Astrocyte of the cerebellum (primary cell): ENCODE measurements at regions not wholly inside any gene's neighbourhood (a gene's known extent, or its start where the extent isn't known, plus 50 kb on each side); places are given as distances from the start of the nearest gene placed in this dataset.

Experiments used
- DNase-seq: peaks from one replicate; pipeline ENCODE4 v3.0.0-alpha.2; 2011; ENCODE audit warnings: low read depth
- H3K4me3 ChIP-seq: 2 replicates; pipeline ENCODE4 v1.5.1; 2011; ENCODE audit warnings: mild to moderate bottlenecking, low read depth, low read length, moderate library complexity
- in situ Hi-C: cut with HindIII; loops from 2 replicates; pipeline ENCODE4 v1.10.0; 2017; ENCODE audit warnings: low sequenced_read_pairs
- TF ChIP-seq, protein P1 (sequence below): IDR thresholded peaks from 2 replicates; pipeline ENCODE4 v1.5.1; 2012; ENCODE audit warnings: low read length, low read depth, moderate library complexity, mild to moderate bottlenecking; ENCODE audit errors: missing control alignments

DNA sequence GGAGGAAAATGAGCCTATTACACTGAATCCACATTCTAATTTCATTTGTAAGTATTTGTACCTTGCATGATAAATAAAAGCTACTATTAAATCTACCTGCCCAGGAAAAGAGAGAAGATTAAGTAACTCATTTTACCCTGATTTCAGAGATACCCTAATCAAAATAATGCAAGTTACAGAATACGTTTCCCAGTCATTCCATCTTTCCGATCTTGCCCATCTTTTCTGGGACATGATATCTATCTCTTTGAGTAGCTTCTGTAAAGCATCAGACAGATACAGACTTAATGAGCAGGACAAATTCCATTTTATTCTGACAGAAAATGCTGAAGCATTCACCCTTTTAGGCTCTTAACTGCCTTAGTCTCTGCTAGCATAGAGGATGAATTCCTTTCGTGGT, 56.6 kb downstream of the SPRY2 start:
- H3K4me3 ChIP-seq = no peak overlapping the region
- in situ Hi-C loops = no loop called here
- TF ChIP-seq, protein P1, sequence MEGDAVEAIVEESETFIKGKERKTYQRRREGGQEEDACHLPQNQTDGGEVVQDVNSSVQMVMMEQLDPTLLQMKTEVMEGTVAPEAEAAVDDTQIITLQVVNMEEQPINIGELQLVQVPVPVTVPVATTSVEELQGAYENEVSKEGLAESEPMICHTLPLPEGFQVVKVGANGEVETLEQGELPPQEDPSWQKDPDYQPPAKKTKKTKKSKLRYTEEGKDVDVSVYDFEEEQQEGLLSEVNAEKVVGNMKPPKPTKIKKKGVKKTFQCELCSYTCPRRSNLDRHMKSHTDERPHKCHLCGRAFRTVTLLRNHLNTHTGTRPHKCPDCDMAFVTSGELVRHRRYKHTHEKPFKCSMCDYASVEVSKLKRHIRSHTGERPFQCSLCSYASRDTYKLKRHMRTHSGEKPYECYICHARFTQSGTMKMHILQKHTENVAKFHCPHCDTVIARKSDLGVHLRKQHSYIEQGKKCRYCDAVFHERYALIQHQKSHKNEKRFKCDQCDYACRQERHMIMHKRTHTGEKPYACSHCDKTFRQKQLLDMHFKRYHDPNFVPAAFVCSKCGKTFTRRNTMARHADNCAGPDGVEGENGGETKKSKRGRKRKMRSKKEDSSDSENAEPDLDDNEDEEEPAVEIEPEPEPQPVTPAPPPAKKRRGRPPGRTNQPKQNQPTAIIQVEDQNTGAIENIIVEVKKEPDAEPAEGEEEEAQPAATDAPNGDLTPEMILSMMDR = no peak
- no peak for DNase-seq

DNA sequence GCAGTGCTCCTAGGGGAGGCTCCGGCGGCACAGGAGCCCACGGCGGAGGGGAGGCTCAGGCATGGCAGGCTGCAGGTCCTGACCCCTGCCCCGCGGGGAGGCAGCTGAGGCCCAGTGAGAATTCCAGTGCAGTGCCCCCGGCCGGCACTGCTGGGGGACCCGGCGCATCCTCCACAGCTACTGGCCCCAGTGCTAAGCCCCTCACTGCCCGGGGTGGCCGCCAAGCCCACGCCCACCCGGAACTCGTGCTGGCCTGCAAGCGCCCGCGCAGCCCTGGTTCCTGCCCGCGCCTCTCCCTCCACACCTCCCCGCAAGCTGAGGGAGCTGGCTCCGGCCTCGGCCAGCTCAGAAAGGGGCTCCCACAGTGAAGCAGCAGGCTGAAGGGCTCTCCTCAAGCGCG, 62.2 kb downstream of the SPRY2 start:
- in situ Hi-C loops = no loop called here
- H3K4me3 ChIP-seq = no peak overlapping the region
- DNase-seq = no peak
- TF ChIP-seq, protein P1 = no peak

DNA sequence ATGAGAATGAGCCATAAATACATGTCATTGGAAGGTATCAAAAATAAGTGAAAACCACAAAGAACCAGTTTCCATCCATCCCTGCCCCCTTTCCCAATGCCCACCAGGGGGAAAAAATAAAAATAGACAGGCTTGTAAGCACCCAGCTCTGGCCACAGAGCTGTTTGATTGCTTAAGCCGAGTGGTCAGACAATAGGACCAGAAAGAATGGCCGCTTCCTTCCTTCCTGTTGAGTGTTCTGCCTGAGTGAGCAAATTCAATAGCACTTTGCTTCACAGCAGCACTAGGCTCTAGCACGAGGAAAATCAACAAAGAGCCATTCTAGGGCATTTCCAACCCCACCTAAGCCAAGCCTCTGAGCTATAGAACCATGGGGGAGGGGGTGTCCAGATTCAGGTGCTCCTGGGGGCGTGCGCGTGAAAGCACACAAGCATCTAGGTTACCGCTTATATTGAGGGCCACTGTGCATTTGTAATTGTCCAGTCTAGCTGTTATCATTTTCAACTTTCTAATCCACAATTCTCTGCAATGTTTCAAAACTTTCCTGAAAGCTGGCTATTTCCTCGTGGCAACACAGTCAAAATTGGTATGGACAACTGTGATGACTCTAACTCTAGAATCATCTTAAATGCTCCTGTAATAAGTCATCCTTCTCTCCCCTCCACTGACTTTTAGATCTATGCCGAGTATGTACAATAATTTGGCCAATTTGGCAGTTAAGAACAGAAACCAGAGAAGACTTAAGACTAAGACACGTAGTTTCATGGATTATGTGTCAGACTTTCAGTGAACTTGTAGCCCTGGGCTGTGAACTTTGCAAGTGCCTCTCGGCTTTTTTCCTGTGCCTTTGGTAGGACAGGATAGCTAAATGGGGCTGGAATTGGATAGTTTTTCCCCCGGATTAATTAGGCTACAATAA, 64.3 kb downstream of the SPRY2 start:
- DNase-seq = peak; percentile 51
- in situ Hi-C loops = no loop called here
- TF ChIP-seq, protein P1 = peak; percentile 20
- no peak overlapping the region for H3K4me3 ChIP-seq

DNA sequence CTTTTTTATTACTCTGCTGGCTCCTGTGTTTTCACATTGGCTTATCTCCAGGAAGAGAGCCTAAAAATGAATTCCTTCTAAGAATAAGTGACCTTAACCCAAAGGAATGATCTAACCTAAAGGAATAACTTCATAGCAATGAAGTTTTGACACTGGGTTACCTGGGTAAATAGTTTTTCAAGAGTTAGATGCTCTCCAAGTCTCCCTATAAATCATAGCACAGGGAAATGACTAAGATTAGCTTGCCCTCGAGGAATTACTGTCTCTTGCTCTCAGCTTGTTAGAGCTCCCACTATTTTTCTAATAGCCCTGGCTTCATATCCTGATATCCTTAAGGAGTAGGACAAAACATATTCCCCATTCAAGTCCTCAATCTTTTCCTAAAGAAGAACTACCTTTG, 66.3 kb downstream of the SPRY2 start:
- no peak for DNase-seq
- TF ChIP-seq, protein P1 = no peak
- in situ Hi-C loops = no loop called here
- H3K4me3 ChIP-seq = no peak overlapping the region

DNA sequence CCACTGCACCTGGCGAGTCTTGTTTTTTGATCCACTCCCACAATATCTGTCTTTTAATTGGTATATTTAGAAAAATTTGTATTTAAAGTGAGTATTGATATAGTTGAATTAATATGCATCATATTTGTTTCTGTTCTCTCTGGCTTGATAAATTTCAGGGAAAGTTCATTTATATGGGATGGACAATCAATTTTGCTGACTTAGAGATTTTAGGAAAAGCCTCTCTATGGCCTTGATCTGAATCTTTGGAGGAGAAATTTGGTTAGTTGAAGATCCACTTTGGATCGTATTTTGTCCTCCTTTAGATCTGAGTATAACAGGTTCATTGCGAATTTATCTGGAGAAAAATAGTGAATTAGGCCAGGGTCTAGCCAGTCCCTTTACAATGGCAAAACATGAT, 67.2 kb downstream of the SPRY2 start:
- no peak overlapping the region for H3K4me3 ChIP-seq
- no peak for DNase-seq
- in situ Hi-C loops = no loop called here
- TF ChIP-seq, protein P1 = no peak

DNA sequence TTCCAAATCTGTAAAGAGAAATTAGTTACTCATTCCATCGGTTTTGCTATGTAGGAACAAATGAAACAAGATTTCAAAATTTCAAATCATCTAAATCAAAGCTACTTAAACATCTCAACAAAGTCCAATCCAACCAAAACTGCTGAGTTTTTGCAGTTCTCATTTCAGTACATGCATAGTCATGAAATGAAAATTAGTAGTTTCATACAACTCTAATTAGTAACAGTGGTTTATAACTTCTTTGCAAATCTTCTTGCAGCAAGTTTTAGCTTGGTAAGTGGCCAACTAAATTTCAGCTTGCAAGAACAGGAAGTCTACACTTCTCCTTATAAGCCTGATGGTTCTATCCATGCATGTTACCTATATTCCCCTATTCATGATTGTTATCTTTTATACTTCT, 75.6 kb downstream of the SPRY2 start:
- H3K4me3 ChIP-seq = no peak overlapping the region
- TF ChIP-seq, protein P1 = no peak
- in situ Hi-C loops = no loop called here
- peak; percentile 44 for DNase-seq
